Femur (tissue), 1 donor: ENCODE measurements at regions not wholly inside any gene's neighbourhood (a gene's known extent, or its start where the extent isn't known, plus 50 kb on each side); places are given as distances from the start of the nearest gene placed in this dataset.

Source experiments
- DNase-seq: peaks from one replicate; pipeline ENCODE4 v3.0.0-alpha.2; 2017

DNA sequence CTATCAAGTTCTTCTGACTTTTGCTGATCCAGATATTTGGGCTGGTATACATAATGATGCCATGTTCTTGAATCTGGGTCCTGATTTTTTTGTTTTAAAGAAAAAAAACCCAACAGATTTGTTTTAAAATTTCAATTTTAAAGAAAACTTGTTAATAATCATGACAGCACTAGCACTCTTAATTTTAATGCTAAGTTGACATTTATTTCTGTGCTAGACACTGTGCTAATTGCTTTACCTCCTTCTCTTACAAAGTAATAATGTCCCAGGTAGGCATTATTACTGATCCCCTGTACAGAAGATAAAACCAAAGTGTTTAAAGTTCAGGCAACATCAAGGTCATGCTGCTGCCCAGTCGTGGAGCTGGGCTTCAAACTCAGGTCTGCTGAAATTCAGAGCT lies 101.9 kb downstream of the ZNF608 start:
- no peak for DNase-seq

DNA sequence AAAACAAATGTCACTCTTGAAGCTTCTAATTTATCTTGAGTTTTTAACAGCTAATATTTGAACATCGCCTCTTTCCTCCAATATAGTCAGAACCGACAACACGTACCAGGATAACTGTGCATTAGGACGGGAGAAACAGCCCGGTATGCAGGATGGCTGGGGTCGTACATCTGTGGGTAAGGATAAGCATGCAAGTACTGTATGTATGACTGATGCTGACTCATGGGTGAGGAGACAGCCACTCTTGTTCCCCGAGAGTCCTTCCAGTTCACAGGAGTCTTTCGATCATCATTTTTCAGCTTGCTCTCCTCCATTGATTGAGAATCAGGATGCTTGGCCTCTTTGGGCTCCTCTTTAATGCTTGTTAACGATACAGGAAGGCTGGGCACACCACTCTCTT lies 102.3 kb downstream of the ZNF608 start:
- DNase-seq, result no peak

DNA sequence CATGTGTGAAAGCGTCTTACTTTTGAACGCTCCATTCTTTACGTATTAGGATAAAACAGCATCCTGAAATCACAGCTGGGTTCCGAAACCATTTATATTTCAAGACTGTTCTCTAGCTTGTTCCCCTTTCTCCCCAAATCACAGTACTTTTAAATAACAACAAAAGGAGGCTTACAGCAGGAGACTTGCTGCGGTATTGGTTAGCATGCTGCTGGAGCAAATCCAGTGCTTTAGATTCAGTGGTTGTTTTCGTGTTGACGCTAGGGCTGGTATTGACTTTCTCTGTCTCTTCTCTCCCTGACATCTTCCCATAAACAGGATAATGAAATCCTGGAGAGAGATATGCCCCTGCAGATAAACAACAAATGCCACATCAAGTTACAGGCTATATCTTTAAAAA lies 103.1 kb downstream of the ZNF608 start:
- DNase-seq, result no peak

DNA sequence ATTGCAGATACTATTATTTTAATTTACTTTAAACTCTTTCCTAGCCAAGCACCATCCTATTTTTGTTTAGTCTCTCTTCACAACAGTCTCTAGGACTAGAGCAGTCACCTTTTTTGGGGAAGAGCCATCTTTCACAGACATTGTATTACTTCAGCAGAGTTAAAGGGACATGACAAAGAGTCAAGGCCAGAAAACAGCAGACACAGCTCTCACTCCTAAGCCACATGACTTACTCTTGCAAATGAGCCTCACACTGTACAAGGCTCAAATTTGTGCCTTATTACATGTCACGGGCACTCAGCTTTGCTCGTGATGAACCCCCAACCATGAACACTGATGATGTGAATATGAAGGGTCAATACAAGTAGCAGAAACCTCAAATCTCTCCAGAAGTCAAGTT lies 104.3 kb downstream of the ZNF608 start:
- DNase-seq, result no peak

DNA sequence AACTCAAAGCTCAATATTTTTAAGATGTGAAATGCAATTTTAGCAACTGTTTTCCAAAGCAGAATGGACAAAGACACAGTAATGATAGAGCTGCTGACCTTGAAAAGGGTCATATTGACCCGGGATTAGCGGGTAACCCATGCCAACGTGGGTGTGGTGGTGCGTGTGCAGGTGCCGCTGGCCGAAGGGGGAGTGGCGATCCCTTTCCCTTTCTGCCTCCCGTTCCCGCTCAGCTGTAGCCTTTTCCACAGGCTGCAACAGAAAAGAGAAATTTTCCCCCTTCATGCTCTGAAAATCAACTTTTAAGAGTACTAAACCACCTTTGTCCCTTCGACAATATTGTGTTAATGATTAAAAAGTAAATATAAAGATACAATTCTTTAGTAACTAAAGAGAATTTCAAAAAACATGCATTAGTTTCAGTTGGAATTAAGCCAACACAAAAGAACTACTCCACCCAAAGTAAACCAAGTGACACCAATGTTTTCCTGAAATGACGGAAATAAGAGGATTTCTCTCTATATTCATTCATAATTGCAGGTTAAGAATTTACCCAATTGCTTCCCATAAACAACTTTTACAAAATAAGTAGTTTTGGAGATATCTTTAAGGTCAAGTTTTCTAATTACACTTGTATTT lies 105.2 kb downstream of the ZNF608 start:
- no peak for DNase-seq

DNA sequence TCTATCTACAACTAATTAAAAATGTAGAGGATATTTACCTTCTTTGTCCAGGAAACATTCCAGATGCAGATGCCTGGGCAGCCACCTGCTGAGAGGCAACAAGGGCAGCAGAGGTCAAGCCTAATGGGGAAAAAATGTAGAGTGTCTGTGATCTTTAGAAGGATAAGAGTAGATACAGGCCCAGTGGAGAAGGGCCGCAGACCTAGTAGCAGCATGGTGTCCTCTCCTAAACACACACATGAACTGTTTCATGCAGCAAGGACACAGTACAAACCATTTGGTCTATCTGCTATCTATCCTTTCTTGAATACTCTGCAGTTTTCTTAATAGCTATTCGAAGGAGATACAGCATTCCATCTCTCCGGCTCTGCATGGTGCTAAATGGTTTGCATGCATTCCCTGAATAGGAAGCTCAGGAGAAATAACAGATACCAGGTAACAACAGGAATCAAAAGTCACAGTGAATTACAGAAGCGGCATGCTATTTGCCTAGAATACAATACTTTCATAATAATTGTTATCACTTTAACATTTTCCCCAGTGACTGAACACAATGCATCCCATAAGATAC lies 107.3 kb downstream of the ZNF608 start:
- DNase-seq, result no peak

DNA sequence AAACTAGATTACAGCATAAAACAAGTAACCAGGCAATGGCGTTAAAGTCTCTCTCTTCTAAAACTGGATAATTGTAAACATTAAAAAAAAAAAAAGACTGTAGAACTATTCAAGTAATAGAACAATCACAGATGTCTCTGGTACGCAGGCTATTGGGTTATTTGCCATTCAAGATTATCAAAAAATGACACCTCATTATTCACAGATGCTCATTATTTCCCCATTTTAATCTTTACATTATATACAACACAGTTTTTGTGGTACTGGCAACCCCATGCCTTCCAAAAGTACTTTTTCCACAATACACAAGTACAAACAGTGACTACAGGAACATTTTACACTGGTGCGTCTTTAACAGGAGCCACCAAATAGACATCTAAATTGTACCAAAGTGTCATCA lies 109.4 kb downstream of the ZNF608 start:
- DNase-seq, result no peak

DNA sequence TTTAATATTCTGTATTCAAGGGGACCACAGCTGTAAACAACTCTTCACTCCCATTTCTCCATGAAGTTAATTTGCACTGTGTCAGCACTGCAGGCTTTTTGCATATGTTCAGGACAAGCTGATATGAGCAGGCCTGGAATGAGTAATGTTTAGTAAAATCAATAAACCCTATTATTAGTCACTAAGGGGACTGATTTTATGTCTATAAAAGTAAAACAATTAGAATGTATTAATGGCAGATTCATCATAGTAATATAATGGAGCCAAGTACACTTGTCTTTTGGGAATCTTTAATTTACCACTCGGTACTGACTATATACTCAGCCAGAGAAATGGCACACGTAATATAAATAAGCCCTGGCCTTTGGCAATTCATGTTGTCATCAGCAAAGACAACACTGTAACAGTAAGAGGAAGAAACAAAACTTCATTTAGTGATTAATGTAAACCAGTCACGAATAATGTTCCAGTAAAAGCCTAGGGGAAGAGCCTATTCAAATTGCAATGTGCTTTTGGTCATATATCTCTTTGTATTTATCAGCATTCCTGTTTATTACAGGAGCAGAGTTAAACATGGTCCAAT lies 111.6 kb downstream of the ZNF608 start:
- no peak for DNase-seq

DNA sequence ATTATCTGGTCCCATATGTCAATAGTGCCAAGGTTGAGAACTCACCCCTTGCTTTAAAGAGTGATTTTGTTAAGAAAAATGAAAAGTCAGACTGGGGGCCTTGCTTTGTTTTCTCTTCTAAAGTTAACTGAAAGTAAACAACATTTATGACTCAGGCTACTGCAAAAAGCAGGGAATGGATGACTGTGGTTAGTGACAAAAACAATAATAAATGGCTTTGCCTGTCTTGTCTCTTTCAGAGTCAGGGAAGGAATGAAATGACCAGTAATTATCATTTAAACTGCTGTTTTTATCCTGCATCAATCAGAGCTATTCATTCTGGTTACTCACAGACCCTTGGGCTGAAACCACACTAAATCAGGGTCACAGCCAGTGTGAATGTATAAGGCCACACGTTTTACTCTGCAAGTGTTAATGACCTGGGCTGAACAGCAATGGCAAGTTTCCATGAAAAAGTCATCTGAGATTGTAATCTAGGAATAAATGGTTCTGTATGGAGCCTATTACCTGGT lies 112.2 kb downstream of the ZNF608 start:
- DNase-seq, result no peak

DNA sequence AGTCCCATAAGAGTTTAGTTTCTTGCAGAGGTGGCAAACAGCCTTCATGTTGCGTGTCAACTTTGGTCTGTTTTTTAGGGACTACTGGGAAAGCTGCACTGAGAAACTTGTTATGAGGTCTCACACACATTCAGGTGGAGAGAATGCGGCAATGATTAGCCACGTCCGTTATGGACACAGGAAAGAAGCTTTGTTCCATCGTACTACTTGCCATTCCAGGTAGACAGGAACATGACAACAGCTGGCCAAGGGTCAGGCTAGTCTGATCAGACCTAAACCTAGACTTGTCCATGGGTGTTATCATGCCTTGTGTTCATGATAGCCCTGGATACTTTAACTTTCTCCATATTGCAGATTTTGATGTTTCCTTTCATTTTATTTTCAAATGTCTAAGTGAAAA lies 113.2 kb downstream of the ZNF608 start:
- no peak for DNase-seq

DNA sequence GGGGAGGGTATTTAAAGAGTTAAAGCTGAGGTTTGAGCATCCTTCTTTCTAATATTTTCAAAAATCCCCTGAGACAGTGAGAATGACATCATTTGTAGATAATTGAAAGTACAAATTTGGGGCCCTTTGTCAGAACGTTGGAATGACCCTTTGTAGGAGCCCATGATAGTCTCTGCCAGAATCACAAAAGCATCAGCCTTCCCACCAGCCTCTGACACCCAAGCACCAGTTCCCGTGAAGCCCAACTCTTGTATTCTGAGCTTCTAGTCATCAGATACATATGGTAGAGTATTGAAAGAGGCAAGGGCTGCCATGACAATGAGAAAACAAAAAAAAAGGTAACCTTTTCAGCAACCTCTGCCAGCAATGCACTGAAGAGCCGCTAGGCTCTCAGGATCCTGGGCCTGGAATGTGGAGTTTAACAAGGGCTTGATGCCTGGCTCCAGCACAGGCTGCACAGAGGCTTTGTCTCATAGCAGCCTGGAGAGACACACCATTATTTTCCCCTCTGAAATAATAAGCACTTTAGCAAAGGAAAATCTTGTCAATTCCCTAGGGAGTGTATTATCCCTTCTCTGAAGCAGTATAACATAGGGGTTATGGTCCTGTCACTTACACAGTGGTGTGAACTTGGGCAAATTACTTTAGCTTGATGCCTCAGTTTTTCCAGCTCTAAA lies 114.4 kb downstream of the ZNF608 start:
- DNase-seq, result no peak

DNA sequence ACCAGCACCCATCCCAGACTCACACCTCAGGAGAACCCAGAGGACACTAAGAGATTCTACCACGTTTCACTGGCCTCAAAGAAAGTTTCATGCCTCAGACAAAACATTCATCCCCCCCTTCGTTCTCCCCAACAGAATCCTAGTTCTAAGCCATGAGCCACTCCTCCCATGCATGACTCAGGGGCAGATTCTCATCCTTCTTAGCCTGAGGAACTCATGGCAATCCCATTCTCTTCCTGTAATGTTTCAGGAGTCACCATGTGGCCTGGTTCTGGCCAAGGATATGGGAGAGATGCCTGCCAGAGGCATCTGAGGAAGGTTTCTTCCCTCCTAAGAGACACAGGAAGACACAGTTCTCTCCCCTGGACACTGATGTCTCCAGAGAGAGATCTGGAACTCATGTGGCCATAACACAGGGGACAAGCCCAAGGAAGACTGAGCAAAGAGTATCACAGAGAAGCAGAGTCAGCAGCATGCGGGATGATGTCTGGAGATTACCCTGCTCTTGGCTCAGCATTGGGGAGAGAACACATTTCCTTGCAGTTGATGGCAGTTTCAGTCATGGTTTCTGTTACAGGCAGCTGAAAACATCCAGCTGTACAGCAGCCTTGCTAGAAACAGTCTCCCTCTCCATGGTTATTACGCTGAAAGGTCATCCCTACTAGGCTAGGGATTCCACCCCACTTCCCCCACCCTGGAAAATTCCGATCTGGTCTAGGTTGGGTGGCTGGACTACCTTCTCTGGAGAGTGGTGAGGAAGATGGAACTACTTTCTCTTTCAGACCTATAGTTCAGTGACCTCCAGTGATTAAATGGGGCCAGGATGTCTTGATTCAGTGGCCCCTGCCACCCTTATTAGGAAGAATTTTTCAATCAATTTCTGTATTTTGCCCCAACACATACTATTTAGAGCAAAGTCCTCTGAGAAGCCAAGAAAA lies 115.4 kb downstream of the ZNF608 start:
- DNase-seq, result no peak

DNA sequence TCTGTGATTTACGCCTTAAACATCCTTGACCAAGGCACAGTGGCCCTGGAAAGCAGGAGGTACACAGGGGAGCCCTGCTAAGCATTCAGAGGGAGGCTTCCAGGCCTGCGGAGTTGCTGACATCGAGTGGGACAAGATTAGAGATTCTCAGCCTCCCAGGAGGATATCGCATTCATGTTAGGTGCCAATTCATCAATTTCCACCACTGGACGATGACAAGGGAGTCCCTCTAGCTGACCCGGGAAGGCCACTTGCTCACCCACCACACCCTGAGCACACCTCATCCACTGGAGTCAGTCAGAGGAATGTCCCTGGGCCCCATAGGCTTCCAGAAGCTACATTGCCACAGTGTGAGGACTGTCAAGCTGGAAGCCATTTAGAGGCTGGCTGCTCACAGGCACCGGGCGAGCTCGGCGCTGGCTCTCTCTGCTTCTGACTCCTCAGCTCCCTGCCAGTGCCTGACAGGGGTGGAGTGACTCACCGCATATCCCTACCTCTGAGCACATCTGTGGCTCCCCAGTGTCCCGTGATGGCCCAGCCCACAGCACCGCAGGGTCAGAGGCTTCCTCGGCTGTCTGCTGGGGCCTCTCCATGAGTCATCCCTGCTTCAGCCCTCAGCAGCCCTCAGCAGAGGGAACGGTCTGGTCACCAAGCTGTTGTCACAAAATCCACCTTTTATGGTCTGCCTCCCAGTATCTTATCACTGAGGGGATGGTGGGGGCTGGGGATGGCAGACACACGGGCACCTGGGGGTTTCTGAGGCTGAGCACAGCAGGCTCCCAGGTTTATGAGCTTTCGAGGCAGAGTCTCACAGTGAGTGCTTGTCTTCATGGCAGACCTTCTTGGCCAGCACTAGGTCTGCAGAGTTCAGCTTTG lies 117.5 kb downstream of the ZNF608 start:
- DNase-seq, result peak; percentile 51

DNA sequence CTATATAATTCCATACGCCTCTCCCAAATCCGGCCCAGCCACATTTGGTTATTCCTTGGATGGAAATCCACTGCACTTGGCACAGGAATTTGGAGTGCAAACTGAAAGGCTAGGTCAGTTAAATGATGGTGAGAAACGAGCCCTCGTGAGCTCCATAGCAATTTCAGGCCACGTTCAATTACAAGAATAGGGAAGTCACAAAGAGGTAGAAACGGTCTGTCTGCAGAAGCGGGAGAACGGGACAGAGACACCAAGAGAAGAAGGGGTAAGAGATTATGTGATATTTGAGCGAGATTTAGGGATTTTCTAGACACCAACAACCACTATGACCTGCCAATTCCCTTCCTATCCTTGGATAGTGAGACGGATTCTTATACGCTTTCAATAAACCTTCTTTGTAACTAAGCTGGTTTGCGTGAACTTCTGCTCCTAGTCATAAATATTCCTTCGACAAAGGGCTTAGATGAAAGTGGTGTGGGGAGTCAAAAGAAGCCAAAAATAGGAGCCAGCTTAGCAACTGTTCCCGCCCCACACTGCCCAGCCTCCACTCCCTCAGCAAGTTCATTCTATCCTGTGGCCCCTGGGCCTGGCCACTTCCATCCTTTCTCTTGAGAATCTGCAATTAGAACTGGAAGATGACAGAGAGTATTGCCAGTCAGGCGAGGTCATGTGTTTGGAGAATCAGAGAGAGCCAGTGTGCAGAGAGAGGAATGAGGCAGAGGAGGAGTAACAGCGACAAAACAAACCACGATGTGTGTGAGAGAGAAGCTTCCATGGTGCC lies 118.4 kb downstream of the ZNF608 start:
- DNase-seq, result peak; percentile 52

DNA sequence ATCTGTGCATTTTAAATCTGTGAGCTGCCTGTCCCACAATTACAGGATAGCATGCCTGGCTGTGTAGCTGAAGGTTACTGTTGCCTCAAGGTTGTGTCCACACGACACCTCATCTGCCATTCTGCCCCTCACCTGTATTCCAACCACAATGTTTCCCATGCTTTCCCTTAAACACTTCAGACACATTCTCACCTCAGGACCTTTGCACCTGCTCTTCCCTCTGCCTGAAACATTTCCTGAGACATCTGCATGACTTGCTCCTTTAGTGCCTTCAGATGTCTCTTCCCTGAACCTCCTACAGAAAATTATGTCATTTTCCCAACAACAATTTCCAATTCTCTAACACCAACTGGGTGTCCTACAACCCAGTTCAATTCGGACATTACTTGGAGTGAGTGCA lies 120.4 kb downstream of the ZNF608 start:
- DNase-seq, result no peak

DNA sequence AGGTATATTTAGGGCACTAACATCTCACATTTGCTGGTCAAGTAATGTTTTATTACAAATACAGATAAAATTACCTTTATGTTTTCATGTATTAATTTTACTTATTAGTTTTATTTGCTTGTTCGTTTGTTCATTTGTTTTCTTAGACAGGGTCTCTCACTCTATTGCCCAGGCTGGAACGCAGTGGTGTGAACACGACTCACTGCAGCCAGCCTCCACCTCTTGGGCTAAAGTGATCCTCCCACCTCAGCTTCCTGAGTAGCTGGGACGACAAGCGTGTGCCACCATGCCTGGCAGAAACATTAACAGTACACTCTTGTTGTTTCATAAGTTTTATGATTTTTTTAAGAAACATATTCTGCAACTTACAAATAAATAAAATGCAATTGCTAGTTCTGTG lies 123.2 kb downstream of the ZNF608 start:
- no peak for DNase-seq

DNA sequence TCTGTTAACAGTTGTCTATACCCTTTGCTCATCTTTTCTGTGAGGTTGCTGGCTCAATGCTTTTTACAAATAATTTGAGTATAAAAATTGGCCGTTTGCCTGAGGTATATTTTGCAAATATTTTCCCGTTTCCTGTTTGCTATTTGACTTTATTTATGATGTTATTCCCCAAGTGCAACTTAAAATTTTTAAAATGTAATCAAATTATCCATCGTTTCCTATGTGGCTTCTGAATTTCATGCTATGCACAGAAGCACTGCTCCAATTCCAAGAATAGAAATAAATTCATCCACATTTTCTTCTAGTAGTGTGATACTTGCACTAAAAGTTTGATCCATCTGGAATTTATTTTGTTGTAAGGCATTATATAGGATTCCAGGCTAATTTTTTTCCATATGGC lies 123.6 kb downstream of the ZNF608 start:
- no peak for DNase-seq

DNA sequence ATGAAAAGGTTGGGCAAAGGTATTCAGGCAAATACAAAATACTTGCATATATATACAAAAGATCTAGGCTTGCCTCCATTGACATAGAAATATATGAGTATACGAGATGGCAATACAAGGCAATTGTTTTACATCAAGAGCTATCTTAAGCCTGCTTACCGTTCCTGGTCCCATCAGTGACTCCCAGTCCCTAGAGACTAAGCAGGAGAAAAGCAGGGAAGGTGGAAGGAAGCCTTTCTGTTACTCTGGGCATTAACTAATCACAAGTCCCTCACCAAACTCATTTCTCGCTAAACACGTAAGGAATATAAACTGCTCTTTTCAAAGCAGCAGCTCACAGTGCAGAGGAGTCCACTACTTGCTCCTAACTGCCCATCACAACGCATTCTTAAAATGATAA lies 125.2 kb downstream of the ZNF608 start:
- DNase-seq, result no peak

DNA sequence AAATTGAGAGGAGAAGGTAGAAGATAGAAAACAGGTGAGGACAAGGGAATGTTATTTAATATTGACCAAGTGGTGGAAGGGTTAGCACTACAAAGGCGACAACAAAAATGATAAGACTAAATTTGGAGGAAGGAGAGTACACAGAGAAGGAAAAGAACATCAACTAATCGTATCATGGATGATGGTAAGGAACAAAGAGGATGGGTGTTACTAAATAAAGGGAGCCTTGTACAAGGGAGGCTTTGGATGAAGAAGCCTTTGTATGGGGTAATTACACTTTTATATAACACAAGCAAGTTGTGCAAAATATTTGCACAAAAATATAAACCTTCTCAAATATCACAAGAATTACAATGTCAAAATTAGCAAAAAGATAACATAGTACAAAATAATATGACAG lies 125.7 kb downstream of the ZNF608 start:
- no peak for DNase-seq

DNA sequence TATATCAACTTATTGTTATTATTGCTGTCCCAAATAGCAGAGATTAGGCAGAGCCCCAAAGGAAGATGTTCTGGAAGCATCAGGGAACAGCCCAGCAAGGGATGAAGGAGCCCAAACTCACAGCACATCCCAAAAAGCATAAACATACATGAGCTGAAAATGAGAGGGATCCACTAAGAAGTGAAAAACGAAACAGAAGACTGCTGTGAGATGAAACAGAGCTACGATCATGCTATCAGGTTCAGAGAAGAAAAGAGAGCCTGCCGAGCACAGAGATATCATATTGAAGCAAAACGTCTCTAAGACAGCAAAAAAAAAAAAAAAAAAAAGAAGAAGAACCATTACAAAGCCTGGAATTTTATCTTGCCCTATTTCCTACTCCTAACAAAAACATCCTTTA lies 127.3 kb downstream of the ZNF608 start:
- no peak for DNase-seq

DNA sequence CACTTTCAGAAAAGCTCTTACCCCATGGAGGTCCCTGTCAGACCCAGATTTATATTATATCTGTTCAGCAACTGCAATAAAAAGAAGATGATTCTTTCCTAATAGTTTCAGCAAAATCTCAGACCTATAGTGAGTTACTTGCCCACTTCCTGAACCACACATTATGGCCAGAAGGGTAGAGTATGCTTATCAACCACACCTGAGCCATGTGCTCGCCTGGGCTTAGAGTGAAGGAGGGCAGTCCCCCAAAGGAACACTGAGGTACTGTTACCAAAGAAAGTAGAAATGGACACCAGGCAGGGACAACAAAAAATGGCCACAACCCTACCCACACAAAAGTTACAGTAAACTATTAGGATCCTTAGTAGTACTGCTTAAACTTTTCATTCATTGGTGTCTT lies 128.7 kb downstream of the ZNF608 start:
- no peak for DNase-seq
